ENCODE measurements at regions not wholly inside any gene's neighbourhood (a gene's known extent, or its start where the extent isn't known, plus 50 kb on each side); places are given as distances from the start of the nearest gene placed in this dataset.

- BruUV-seq (replicated peaks): no TSS peak
- Histone ChIP-seq H3K9me3 (ENCODE audit: control insufficient read depth, insufficient read depth, low read depth, low read length) (no peaks in the 10 kb centered on the region), H3K4me3 (ENCODE audit: low read depth in 2 of 2, low read length in 2 of 2) (no peak overlapping the region), H3K4me1 (ENCODE audit: control insufficient read depth, insufficient read depth, low read length) (no peaks in the 10 kb centered on the region), H3K27ac (ENCODE audit: low read length) (no peak overlapping the region), H3K36me3 (ENCODE audit: control insufficient read depth, insufficient read depth, low read length) (no peaks in the 10 kb centered on the region), H3K27me3 (ENCODE audit: control insufficient read depth, insufficient read depth, low read length) (no peaks in the 10 kb centered on the region)
- TF ChIP-seq SIN3A (IDR thresholded peaks at IDR 0.05; ENCODE audit: borderline replicate concordance, insufficient read depth, low read depth, low read length): no peak
- TF ChIP-seq REST (IDR thresholded peaks at IDR 0.05; ENCODE audit: insufficient read depth in 1 of 2, low read depth in 2 of 2, low read length in 1 of 2): no peak
- TF ChIP-seq, protein P1, sequence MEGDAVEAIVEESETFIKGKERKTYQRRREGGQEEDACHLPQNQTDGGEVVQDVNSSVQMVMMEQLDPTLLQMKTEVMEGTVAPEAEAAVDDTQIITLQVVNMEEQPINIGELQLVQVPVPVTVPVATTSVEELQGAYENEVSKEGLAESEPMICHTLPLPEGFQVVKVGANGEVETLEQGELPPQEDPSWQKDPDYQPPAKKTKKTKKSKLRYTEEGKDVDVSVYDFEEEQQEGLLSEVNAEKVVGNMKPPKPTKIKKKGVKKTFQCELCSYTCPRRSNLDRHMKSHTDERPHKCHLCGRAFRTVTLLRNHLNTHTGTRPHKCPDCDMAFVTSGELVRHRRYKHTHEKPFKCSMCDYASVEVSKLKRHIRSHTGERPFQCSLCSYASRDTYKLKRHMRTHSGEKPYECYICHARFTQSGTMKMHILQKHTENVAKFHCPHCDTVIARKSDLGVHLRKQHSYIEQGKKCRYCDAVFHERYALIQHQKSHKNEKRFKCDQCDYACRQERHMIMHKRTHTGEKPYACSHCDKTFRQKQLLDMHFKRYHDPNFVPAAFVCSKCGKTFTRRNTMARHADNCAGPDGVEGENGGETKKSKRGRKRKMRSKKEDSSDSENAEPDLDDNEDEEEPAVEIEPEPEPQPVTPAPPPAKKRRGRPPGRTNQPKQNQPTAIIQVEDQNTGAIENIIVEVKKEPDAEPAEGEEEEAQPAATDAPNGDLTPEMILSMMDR (IDR thresholded peaks at IDR 0.05): no peak
- TF ChIP-seq POLR2AphosphoS5 (IDR thresholded peaks at IDR 0.05; ENCODE audit: low read depth, low read length): no peak
- TF ChIP-seq TCF7L2 (IDR thresholded peaks at IDR 0.05; ENCODE audit: low read depth, low read length): no peak
- intact Hi-C loops (cut with micrococcal nuclease; ENCODE audit: unreplicated experiment) (no loop called here), in situ Hi-C loops (cut with HindIII; ENCODE audit: low pct_unique_long_range_greater_than_20kb, low sequenced_read_pairs) (no loop called here)
- DNase-seq (ENCODE audit: low read depth, low spot score): no peak
- ChIA-PET POLR2A (no interaction called here), CTCF (no interaction called here)
- ATAC-seq: no peak
Measured at GRCh38 chr13:67996101-67996500, 766.0 kb upstream of the PCDH9 start.

DNA sequence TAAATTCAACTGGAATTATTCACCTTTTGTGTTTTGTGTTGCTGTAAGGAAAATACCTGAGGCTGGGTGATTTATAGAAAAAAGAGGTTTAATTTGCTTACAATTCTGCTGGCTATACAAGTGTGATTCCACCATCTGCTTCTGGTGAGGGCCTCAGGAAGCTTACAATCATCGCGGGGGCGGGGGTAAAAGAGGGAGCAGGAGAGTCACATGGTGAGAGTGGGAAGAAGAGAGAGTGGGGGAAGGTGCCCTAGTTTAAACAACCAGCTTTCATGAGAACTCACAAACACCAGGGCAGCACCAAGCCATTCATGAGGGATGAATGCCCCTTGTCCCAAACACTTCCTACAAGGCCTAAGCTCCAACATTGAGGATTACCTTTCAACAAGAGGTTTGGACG lies 760.7 kb upstream of the PCDH9 start:
- Histone ChIP-seq H3K4me1 (ENCODE audit: control insufficient read depth, insufficient read depth, low read length) (no peaks in the 10 kb centered on the region), H3K27ac (ENCODE audit: low read length) (no peak overlapping the region), H3K27me3 (ENCODE audit: control insufficient read depth, insufficient read depth, low read length) (no peaks in the 10 kb centered on the region), H3K4me3 (ENCODE audit: low read depth in 2 of 2, low read length in 2 of 2) (no peak overlapping the region), H3K36me3 (ENCODE audit: control insufficient read depth, insufficient read depth, low read length) (no peaks in the 10 kb centered on the region), H3K9me3 (ENCODE audit: control insufficient read depth, insufficient read depth, low read depth, low read length) (no peaks in the 10 kb centered on the region)
- TF ChIP-seq TCF7L2 (IDR thresholded peaks at IDR 0.05; ENCODE audit: low read depth, low read length): no peak
- TF ChIP-seq SIN3A (IDR thresholded peaks at IDR 0.05; ENCODE audit: borderline replicate concordance, insufficient read depth, low read depth, low read length): no peak
- TF ChIP-seq REST (IDR thresholded peaks at IDR 0.05; ENCODE audit: insufficient read depth in 1 of 2, low read depth in 2 of 2, low read length in 1 of 2): no peak
- TF ChIP-seq, protein P1 (IDR thresholded peaks at IDR 0.05): no peak
- no peak for TF ChIP-seq POLR2AphosphoS5 (IDR thresholded peaks at IDR 0.05; ENCODE audit: low read depth, low read length)
- ChIA-PET CTCF (no interaction called here), POLR2A (no interaction called here)
- BruUV-seq (replicated peaks): no TSS peak
- no peak for DNase-seq (ENCODE audit: low read depth, low spot score)
- ATAC-seq: no peak
- intact Hi-C loops (cut with micrococcal nuclease; ENCODE audit: unreplicated experiment): no loop called here
- in situ Hi-C loops (cut with HindIII; ENCODE audit: low pct_unique_long_range_greater_than_20kb, low sequenced_read_pairs): no loop called here
